Dermis blood vessel endothelial cell (primary cell): ENCODE measurements at regions not wholly inside any gene's neighbourhood (a gene's known extent, or its start where the extent isn't known, plus 50 kb on each side); places are given as distances from the start of the nearest gene placed in this dataset.
A peak's percentile ranks its signal among the peaks of the same experiment; 100 is the strongest.
"Not testable (repeated sequence)": the region's sequence is repeated elsewhere in the genome, so short reads cannot be mapped to it uniquely, and the experiment has no call there.

Experiments
- DNase-seq: peaks from one replicate; pipeline ENCODE4 v3.0.0; 2010

DNA sequence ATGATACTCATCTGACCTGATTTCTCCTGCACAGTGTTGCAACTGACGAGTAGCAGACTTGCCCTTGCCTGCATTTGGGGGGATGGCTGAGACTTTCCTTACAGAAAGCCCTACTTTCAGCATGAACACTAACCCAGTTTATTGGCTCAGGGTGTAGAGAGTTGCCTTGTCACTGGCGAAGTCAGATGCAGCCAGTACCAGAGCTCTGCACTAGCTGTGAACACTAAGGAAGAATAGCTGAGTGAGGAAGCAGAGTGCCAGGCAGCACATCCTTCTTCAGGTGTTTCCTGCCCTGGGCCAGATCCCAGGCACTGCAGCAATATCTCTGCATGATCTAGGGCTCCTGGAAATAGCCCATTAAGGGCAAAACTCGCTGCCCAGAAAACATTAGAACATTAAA is 154.0 kb upstream of the SYNPR start:
- DNase-seq: no peak

- DNase-seq: no peak
Observed at GRCh38 chr3:63126530-63126929, 151.6 kb upstream of the SYNPR start.

DNA sequence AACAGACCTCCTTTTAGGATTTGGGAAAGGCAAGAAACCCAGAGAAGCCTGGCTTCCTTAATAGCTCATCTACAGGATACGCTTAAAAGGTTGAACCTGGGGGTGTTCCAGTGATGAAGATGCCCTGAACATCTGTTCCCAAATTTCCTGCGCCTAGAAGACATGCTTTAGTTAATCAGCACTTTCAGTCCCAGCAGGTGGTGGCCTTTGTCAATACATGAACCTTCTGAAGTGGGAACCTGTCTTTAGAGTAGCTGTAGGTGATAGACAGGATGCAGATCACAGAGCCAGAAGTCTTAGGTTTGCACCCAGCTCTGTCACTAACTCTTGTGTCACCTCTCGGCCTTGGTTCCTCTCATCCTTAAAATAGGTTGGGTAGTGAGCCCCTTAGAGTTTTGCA is 149.7 kb upstream of the SYNPR start:
- DNase-seq: no peak

GRCh38 chr3:63130625-63131024 is 147.5 kb upstream of the SYNPR start:
- DNase-seq: no peak

- no peak for DNase-seq
Observed at GRCh38 chr3:63132461-63133250, 145.5 kb upstream of the SYNPR start.

DNA sequence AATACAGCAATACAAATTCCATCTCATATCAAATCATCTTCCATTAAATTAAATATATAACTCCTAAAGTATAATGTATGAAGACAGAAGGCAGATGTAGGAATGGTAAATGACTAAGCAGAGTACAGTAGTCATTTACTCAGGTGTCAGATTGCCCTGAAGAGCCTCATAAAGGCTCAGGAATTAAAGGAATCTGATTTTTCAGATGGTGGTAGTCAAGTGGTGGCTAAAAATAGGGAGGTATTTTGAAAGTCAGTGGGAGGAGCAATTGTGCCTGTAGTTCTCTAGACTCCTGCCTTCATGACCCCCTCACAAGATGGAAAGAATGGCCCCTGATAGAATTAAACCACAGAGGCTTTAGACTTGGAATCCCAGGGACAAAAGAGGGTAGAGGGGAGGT is 142.7 kb upstream of the SYNPR start:
- DNase-seq: no peak

DNA sequence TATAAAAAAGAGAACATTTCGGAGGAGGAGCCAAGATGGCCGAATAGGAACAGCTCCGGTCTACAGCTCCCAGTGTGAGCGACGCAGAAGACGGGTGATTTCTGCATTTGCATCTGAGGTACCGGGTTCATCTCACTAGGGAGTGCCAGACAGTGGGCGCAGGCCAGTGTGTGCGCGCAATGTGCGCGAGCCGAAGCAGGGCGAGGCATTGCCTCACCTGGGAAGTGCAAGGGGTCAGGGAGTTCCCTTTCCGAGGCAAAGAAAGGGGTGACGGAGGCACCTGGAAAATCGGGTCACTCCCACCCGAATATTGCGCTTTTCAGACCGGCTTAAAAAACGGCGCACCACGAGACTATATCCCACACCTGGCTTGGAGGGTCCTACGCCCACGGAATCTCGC is 141.9 kb upstream of the SYNPR start:
- not testable (repeated sequence) for DNase-seq

GRCh38 chr3:63142681-63143080 is 135.4 kb upstream of the SYNPR start:
- DNase-seq: no peak

GRCh38 chr3:63146154-63146553 is 132.0 kb upstream of the SYNPR start:
- no peak for DNase-seq

DNA sequence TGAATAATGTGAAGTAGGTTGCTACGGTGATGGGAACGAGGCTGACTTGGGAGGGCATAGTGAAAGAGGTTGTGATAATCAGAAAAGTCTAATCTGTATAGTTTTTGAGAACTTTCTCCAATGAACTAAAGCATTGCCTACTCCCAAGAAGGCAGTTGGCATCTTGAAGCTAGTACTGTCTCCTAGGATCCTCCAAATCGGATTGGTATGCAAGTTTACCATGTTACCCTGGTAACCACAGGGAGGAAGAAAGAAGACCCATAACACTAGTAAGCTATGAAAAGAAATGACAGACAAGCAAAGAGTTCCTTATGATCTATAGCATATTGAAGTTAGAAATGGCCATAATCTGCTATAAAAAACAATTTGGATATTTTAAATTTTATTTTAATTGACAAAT is 127.2 kb upstream of the SYNPR start:
- DNase-seq: no peak

GRCh38 chr3:63151897-63152296 is 126.2 kb upstream of the SYNPR start:
- no peak for DNase-seq

GRCh38 chr3:63159764-63160163 is 118.3 kb upstream of the SYNPR start:
- no peak for DNase-seq

- DNase-seq: no peak
Observed at GRCh38 chr3:63167113-63167512, 111.0 kb upstream of the SYNPR start.

GRCh38 chr3:63168179-63168578 is 109.9 kb upstream of the SYNPR start:
- no peak for DNase-seq

- no peak for DNase-seq
Observed at GRCh38 chr3:63179862-63180522, 98.1 kb upstream of the SYNPR start.

DNA sequence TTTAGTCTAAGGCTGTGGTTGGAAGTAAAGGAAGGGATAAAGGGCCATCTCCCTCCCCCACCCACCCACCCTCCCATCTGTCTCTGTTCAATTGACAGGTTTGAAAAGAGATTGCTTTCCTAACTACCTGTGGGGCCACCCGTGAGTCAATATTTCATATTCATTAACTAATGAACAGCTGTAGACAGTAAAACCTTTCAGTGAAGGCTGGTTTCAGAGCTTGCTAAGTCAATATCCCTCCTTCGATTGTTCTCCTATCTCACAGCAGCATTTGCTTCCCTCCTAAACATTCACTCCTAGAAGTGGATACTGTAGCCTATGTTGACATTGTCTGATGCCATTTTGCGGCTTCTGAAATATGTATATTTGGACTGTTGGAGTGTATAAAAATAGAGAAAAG is 85.9 kb upstream of the SYNPR start:
- DNase-seq: no peak

DNA sequence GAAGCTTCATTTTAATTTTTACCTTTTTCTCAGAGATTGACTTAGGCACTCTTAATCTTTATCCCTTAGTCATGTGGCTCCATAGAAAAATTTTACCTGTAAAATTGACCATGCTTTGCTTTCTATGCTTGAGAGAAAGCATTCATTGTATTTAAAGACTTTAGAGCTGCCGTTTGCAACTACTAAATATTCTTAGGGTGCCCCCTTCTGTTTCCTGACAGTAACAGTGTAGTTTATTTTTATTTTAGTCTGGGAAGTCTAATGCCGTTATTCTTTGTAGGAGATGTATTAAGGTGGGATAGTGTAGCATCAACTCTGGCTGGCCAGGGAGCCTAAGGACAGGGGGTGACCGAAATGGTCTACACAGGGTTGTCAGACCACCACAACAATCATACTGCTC is 84.5 kb upstream of the SYNPR start:
- peak; percentile 1 for DNase-seq

DNA sequence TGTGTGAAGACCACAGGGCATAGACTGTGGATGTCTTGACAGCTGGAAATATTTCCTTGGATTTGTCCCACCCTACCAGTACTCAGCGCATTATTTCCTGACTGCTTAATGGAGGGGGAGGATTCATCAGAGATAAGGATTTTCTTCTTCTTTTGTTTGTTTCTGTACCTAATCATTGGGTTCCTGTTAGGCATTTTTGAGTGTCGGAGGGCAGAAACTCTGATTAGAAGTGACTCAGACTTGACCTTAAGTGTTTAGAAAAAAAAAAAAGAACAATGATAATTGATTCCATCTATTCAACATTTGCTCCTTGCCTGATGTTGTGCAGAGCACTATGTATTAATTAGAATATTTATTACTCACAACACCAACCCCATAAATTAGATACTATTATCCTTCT is 78.5 kb upstream of the SYNPR start:
- DNase-seq: no peak

DNA sequence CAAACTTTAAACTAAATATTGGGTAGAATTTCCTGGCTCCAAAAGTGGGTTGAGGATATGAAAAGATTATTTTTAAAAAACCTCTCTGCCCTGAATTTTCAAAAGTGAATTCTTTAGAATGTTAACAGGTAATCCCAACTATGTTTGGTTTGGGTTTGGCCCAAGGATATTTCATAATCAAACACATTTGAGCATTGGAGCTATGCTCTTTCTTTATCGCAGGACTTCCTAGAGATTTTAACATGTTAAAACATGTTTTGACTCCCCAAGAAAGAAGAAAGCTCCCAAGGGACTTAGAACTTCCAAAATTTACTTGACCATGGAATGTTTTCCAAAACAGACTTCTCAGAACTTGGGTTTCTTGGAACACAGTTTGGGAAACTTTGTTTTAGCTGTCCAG is 75.6 kb upstream of the SYNPR start:
- DNase-seq: no peak

- no peak for DNase-seq
Observed at GRCh38 chr3:63207066-63207590, 71.0 kb upstream of the SYNPR start.

DNA sequence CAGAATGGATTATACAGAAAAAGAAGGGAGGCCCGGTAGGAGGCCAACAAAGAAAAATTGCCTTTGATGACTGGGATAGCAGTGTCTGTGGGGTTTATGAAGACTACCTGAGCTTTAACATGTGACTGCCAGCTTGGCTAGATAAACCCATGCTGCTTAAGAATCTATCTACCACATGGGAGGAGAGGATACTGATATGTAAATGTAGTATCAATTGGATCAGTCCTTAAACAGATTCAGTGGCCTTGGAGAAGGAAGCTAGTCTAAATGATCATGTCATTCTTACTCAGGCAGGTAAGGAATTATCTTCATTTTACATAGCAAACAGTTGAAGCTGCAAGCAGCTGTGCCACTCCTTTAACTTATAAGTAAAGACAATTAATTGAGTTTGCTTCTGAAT is 50.0 kb upstream of the SYNPR start:
- no peak for DNase-seq
